SH-SY5Y (cell line): ENCODE measurements at regions not wholly inside any gene's neighbourhood (a gene's known extent, or its start where the extent isn't known, plus 50 kb on each side); places are given as distances from the start of the nearest gene placed in this dataset.

Source experiments
- GATA2 ChIP-seq: IDR thresholded peaks from 2 replicates; pipeline ENCODE4 v1.6.1; 2011; ENCODE audit warnings: mild to moderate bottlenecking, low read depth, low read length
- GATA3 ChIP-seq: IDR thresholded peaks from 2 replicates; pipeline ENCODE4 v1.6.1; 2011; ENCODE audit warnings: low read depth, mild to moderate bottlenecking, low read length, moderate library complexity

- TF ChIP-seq GATA2: no peak
- TF ChIP-seq GATA3: no peak
These were observed 1364.6 kb upstream of the GJE1 start for GRCh38 chr6:140768133-140768532.

GRCh38 chr6:140766999-140767398 is 1365.7 kb upstream of the GJE1 start:
- no peak for TF ChIP-seq GATA2
- TF ChIP-seq GATA3: no peak

- no peak for TF ChIP-seq GATA2
- no peak for TF ChIP-seq GATA3
These were observed 1374.4 kb upstream of the GJE1 start for GRCh38 chr6:140758169-140758877.

- no peak for TF ChIP-seq GATA3
These were observed 1377.8 kb upstream of the CITED2 start for GRCh38 chr6:140752234-140752633.

- TF ChIP-seq GATA2: no peak
- no peak for TF ChIP-seq GATA3
These were observed 1372.7 kb upstream of the CITED2 start for GRCh38 chr6:140747114-140747513.

GRCh38 chr6:140744659-140745320 is 1370.3 kb upstream of the CITED2 start:
- TF ChIP-seq GATA3: no peak
- no peak for TF ChIP-seq GATA2

GRCh38 chr6:140736231-140736630 is 1361.8 kb upstream of the CITED2 start:
- TF ChIP-seq GATA2: no peak
- TF ChIP-seq GATA3: no peak

- TF ChIP-seq GATA2 (no peak), GATA3 (no peak)
These were observed 1358.5 kb upstream of the CITED2 start for GRCh38 chr6:140732991-140733390.

- TF ChIP-seq GATA3 (no peak), GATA2 (no peak)
These were observed 1357.7 kb upstream of the CITED2 start for GRCh38 chr6:140732155-140732554.

- TF ChIP-seq GATA3 (no peak), GATA2 (no peak)
These were observed 1357.3 kb upstream of the CITED2 start for GRCh38 chr6:140731741-140732140.

- TF ChIP-seq GATA2 (no peak), GATA3 (no peak)
These were observed 1355.1 kb upstream of the CITED2 start for GRCh38 chr6:140729521-140729920.

- TF ChIP-seq GATA3: no peak
- TF ChIP-seq GATA2: no peak
These were observed 1343.6 kb upstream of the CITED2 start for GRCh38 chr6:140718021-140718420.

GRCh38 chr6:140713495-140713894 is 1339.0 kb upstream of the CITED2 start:
- TF ChIP-seq GATA2: no peak
- TF ChIP-seq GATA3: no peak

GRCh38 chr6:140711019-140711613 is 1336.7 kb upstream of the CITED2 start:
- TF ChIP-seq GATA2 (no peak), GATA3 (no peak)

GRCh38 chr6:140708441-140708840 is 1334.0 kb upstream of the CITED2 start:
- TF ChIP-seq GATA3 (no peak), GATA2 (no peak)

- TF ChIP-seq GATA2: no peak
- TF ChIP-seq GATA3: no peak
These were observed 1323.1 kb upstream of the CITED2 start for GRCh38 chr6:140697585-140697984.
